Pons (tissue), 1 donor: ENCODE measurements at regions not wholly inside any gene's neighbourhood (a gene's known extent, or its start where the extent isn't known, plus 50 kb on each side); places are given as distances from the start of the nearest gene placed in this dataset.
"Not testable (repeated sequence)": the region's sequence is repeated elsewhere in the genome, so short reads cannot be mapped to it uniquely, and the experiment has no call there.

ENCODE experiments used
- DNase-seq: peaks from one replicate; pipeline ENCODE4 v3.0.0-alpha.2; 2016; ENCODE audit warnings: low spot score

DNA sequence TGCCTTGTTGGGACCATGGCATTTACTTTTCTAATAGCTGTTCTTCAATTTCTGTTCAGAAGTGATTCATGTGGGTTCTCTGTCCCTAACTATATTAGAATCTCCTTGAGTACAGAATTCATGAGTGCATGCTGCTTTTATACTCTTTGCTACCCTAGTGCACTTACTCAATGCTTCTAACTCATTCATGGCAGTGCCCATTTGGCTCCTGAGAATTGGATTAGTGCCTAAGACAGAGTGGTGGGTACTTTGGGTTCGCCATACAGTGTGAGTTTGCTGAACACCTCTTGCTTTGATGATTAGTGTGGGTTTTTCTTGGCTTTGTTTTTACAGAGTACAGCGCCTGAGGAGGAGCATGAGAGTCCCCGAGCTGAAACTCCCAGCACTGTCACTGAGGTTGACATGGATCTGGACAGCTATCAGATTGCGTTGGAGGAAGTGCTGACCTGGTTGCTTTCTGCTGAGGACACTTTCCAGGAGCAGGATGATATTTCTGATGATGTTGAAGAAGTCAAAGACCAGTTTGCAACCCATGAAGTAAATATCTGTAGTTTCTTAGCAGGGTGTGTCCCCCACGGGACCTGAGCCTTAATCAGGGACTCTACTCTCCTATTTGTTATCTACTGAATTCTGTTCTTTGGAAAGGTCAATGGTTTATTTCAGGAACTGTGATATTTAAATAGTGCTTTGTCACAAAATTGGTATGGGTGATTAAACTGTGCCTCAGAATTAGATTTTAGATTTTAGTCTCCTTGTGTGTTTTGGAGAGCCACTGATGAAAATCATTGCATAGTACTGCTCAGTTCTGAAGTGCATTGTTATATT, 150.7 kb downstream of the UTRN start:
- no peak for DNase-seq

DNA sequence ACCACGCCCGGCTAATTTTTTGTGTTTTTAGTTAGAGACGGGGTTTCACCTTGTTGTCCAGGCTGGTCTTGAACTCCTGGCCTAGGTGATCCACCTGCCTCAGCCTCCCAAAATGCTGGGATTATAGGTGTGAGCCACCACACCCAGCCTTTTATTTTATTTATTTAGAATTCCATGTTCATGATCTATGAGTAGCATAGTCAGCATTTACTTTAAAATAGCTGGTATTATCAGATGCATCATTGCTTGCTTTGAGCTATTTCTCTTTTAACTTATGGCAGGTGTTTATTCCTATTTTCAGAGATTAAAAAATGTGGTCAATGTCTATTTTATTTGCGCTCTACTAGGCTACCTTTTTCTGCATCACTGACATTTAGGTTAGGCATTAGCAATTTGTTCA, 152.0 kb downstream of the UTRN start:
- no peak for DNase-seq

DNA sequence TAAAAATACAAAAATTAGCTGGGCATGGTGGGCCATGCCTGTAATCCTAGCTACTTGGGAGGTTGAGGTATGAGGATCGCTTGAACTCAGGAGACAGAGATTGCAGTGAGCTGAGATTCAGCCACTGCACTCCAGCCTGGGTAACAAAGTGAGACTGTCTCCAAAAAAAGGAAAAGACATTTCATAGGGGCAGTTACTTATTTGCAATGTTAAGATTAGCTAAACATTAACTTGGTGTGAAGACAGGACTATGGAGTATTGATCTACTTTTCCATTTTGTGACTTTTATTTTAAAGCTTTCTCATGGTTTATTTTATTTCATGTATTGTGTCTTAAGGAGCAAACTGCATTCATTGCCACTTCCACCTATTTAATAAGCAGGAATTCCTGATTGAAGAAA, 153.0 kb downstream of the UTRN start:
- DNase-seq, result no peak

DNA sequence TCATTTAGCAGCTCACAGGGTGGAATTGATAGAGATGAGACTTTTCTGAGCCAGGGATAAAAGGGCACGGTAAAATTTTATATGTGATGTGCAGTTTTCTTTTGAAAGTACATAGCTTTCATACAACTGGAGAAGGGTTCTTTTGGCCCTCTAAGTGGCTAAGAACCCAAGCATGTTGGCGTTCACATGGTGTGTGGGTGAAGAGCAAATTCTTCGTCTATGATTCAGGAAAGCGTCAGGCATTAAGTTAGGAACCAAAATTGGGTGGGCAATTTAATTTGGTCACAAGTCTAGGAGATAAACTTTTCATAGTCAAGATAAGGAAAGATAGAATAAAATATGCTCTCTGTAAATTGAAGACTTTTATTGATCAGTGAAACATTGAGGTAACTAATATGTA, 153.9 kb downstream of the UTRN start:
- no peak for DNase-seq

- not testable (repeated sequence) for DNase-seq
These were observed 156.7 kb downstream of the UTRN start for GRCh38 chr6:144441801-144442200.

DNA sequence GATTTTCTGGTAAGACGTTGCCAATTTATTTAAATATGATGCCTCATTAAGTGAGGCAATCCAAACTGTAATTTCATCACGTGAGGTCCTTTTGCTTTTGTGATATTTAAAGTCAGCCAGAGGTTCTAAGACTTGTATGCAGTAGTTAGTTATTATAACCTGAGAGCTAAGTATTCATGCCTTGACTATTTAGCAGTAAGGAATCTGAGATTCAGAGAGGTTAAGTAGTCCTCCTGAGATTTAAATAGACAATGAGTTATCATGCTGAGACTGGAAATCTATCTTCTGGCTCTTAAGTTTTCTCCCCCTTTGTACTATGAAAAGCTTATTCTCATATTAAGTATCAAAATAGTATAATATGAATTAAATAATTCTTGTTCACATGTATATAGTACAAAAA, 158.0 kb downstream of the UTRN start:
- no peak for DNase-seq

- DNase-seq, result no peak
These were observed 162.3 kb downstream of the UTRN start for GRCh38 chr6:144447472-144447871.

GRCh38 chr6:144449218-144449617, 164.1 kb downstream of the UTRN start:
- DNase-seq, result no peak

DNA sequence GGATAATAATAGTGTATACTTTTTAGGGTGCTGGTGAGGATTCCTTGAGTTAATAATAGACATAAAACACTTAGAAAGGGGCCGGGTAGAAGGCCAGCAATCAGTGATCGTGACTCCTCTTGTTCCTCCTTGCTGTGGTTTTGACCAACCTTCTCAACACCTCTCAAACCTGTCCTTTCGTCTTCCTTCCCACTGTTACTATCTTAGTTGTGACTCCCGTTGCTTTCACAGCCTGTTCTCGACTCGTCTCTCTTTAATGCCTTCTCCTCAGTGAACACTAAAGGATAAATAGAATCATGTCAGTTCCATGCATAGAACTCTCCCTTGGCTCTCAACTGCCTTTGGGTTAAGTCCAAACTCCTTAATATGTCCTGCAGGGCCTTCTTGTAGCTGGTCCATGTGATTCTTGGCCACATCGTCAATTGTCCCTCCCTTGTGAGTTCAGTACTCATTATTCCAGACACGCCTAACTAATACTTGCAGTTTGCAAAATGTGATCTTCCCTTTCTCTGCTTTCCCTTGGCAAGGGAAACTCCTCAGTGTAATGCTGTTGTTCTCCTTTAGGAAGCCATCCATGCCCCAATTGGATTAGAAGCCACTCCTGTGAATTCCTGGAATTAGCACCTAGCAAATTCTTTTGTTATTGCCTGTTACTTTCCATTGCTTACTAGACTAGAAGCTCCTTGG, 164.9 kb downstream of the UTRN start:
- DNase-seq, result peak; percentile 42

- no peak for DNase-seq
These were observed 175.4 kb downstream of the UTRN start for GRCh38 chr6:144460327-144461095.

GRCh38 chr6:144462058-144462457, 176.9 kb downstream of the UTRN start:
- no peak for DNase-seq

GRCh38 chr6:144466716-144467115, 181.6 kb downstream of the UTRN start:
- DNase-seq, result no peak

DNA sequence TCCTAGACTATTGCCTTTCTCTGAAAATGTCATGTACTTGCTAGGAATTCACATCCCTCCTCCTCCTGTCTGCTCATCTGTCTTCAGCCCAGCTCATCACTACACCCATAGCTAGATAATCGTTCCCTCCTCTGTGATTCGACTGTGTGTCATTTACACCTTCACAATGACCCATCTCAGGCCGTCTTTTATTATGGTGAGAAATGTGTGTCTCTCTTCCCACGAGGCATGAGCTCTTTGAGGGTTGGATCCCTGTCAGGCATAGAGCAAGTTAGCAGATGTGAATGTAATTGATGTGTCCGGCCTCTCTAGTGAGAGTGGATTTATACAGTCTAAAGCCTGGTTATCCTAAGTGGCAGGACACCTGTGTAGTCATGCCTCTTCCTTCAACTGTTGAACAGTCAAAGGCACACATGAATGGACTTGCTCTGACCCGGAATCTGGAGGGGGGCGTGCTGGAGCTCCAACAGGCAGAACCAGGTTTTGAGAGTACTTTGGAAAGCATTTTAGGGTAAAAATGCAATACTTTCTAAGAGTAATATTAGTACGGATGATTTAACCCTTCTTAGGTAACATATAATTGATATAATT, 182.1 kb downstream of the UTRN start:
- no peak for DNase-seq

DNA sequence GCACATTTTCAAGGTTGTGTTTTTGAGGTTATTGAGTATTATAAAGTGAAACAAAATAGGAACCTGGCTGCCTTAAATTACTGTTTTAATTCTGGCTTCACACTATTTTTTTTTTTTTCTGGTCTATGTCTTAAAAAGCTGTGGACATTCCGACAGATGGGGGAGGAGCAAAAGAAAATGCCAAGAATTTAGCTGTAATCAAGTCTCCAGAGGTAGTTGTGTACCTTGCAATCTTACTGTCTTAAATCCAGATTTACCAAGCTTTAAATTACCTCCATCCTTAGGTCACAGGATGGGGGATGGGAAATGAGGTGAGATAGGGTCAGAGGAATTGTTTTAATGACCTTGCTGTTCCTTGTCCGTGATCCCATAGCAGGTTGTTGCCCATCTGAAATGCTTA, 182.8 kb downstream of the UTRN start:
- DNase-seq, result no peak

- no peak for DNase-seq
These were observed 183.6 kb downstream of the UTRN start for GRCh38 chr6:144468709-144469108.

DNA sequence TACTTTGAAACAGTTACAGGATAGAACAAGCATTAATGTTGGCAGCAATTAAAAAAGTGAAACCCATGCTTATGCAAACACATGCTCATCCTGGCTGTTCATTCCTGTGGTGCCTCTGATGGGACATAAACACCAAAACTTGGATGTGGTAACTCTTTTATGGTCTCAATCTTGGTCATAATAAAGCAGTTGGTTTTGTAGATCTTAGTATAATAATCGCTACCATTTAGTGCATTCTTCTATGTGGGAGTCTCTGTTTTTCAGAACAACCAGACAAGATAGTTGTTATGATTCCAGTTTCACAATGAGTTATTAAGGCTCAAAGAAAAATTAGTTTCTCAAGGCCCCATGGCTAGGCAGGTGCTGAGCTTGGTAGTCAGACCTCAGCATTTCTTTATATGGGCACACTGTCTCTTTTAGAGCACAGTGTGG, 184.0 kb downstream of the UTRN start:
- DNase-seq, result no peak

DNA sequence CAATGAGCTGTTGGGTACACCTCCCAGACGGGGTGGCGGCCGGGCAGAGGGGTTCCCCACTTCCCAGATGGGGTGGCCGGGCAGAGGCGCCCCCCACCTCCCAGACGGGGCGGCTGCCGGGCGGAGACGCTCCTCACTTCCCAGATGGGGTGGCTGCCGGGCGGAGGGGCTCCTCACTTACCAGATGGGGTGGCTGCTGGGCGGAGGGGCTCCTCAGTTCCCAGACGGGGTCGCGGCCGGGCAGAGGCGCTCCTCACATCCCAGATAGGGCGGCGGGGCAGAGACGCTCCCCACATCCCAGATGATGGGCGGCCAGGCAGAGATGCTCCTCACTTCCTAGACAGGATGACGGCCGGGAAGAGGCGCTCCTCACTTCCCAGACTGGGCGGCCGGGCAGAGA, 185.1 kb downstream of the UTRN start:
- DNase-seq, result not testable (repeated sequence)

DNA sequence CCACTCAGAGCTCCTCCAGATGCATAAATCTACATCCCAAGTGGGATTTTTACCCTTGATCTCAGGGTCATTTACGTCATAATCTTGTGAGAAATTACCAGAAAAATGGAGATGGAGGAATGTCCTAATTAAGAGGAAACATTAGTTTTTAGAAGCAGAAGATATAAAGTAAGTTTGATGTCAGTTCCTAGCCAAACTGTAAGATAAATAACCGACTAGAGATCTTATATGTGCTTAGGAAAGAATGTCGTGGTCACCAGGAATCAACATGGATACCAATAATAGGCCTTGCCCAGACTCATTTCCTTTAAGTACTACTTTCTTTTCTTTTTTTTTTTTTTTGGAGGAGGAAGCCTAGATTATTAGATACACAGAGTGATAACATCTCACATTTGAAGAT, 186.9 kb downstream of the UTRN start:
- no peak for DNase-seq

GRCh38 chr6:144474290-144474689, 189.2 kb downstream of the UTRN start:
- no peak for DNase-seq

GRCh38 chr6:144474904-144475303, 189.8 kb downstream of the UTRN start:
- DNase-seq, result no peak

DNA sequence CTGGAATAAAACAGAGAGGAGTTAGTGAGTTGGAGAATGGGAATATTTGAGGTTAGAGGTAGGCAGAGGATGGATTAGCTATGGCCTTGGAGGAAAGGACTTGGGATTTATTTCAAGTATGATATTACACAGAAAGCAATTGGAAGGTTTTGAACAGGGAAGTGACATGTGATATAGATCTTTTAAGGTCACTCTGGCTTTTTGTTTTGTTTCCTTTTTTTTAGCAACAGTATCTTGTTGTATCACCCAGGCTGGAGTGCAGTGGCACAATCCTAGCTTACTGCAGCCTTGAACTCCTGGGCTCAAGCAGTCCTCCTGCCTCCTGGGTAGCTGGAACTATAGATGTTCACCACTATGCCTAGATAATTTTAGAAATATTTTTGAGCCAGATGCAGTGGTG, 190.3 kb downstream of the UTRN start:
- no peak for DNase-seq

DNA sequence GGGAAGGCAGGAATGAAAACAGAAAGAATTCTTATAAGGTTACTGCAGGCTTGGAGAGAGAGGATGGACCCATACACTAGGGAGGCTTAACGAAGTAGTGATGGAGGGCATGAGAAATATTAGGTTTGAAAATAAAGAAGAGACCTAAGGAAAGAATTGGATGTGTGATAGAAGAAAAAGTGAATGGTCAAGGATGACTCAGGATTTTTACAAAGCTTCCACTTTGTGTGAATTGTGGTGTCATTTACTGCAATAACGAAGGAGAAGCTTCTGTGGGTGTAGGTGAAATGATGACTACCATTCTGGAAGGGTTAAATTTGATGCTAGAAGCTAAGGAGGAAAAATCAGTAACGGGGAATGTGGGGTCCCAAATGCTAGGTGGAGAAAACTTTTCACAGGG, 191.2 kb downstream of the UTRN start:
- no peak for DNase-seq
